HFFc6 (cell line): ENCODE measurements at regions not wholly inside any gene's neighbourhood (a gene's known extent, or its start where the extent isn't known, plus 50 kb on each side); places are given as distances from the start of the nearest gene placed in this dataset.

Experiments
- DNase-seq: peaks from one replicate; pipeline ENCODE4 v3.0.0-alpha.2; 2018
- H3K27ac Mint-ChIP-seq: 2 replicates; pipeline ENCODE4 v1.8.0; 2020; ENCODE audit warnings: mild to moderate bottlenecking, mixed read lengths
- H3K27me3 Mint-ChIP-seq: 2 replicates; pipeline ENCODE4 v1.8.0; 2021; ENCODE audit warnings: mild to moderate bottlenecking, moderate library complexity, mixed read lengths; ENCODE audit not compliant: insufficient read depth
- H3K36me3 Mint-ChIP-seq: 2 replicates; pipeline ENCODE4 v1.8.0; 2021; ENCODE audit warnings: low read depth, mixed read lengths
- H3K4me1 Mint-ChIP-seq: 2 replicates; pipeline ENCODE4 v1.8.0; 2020; ENCODE audit warnings: low read depth, mixed read lengths
- H3K4me3 Mint-ChIP-seq: 2 replicates; pipeline ENCODE4 v1.8.0; 2020; ENCODE audit warnings: mild to moderate bottlenecking, moderate library complexity, mixed read lengths
- H3K9me3 Mint-ChIP-seq: 2 replicates; pipeline ENCODE4 v1.8.0; 2020; ENCODE audit warnings: mild to moderate bottlenecking, mixed read lengths
- TF ChIP-seq, protein P1 (sequence below): fragments of 200-600 bp; sonication (generic); IDR thresholded peaks from 2 replicates; pipeline ENCODE4 v1.5.0; 2021; ENCODE audit warnings: antibody characterized with exemption, mild to moderate bottlenecking

GRCh38 chr9:84481636-84482218, 141.2 kb upstream of the SLC28A3 start:
- Mint-ChIP-seq H3K4me1 (no peaks in the 10 kb centered on the region), H3K36me3 (peaks cover 16% of the 10 kb centered on the region), H3K4me3 (no peak overlapping the region), H3K27ac (no peak overlapping the region), H3K27me3 (no peaks in the 10 kb centered on the region), H3K9me3 (peaks cover 47% of the 10 kb centered on the region)
- DNase-seq: no peak
- TF ChIP-seq, protein P1, sequence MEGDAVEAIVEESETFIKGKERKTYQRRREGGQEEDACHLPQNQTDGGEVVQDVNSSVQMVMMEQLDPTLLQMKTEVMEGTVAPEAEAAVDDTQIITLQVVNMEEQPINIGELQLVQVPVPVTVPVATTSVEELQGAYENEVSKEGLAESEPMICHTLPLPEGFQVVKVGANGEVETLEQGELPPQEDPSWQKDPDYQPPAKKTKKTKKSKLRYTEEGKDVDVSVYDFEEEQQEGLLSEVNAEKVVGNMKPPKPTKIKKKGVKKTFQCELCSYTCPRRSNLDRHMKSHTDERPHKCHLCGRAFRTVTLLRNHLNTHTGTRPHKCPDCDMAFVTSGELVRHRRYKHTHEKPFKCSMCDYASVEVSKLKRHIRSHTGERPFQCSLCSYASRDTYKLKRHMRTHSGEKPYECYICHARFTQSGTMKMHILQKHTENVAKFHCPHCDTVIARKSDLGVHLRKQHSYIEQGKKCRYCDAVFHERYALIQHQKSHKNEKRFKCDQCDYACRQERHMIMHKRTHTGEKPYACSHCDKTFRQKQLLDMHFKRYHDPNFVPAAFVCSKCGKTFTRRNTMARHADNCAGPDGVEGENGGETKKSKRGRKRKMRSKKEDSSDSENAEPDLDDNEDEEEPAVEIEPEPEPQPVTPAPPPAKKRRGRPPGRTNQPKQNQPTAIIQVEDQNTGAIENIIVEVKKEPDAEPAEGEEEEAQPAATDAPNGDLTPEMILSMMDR: no peak

DNA sequence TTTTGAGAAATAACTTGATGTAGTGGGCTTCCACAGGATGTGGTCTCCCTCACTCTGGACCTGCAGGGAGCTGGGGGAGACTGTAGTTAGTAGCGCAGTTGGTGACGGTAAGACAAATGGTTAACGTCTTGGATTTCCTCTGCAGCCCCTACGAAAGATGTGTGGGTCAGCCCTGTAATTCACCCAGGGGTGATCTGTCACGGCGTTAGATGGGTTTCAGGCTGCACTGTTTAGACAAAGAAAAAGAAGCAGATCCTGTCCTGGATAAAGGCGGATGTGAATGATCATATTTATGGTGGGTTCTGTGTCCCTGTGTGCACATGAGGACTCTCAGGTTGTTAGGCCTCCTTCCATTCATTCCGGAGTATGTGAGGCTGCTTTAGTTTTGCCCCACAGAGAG, 142.0 kb upstream of the SLC28A3 start:
- H3K4me1 Mint-ChIP-seq: no peaks in the 10 kb centered on the region
- TF ChIP-seq, protein P1: no peak
- H3K9me3 Mint-ChIP-seq: peaks cover 45% of the 10 kb centered on the region
- no peak overlapping the region for H3K27ac Mint-ChIP-seq
- no peak for DNase-seq
- peaks cover 16% of the 10 kb centered on the region for H3K36me3 Mint-ChIP-seq
- no peaks in the 10 kb centered on the region for H3K27me3 Mint-ChIP-seq
- no peak overlapping the region for H3K4me3 Mint-ChIP-seq

GRCh38 chr9:84484172-84484571, 143.6 kb upstream of the SLC28A3 start:
- Mint-ChIP-seq H3K27ac (no peak overlapping the region), H3K4me3 (no peak overlapping the region), H3K9me3 (peaks cover 49% of the 10 kb centered on the region), H3K27me3 (no peaks in the 10 kb centered on the region), H3K36me3 (peaks cover 16% of the 10 kb centered on the region), H3K4me1 (no peaks in the 10 kb centered on the region)
- no peak for DNase-seq
- TF ChIP-seq, protein P1: no peak

DNA sequence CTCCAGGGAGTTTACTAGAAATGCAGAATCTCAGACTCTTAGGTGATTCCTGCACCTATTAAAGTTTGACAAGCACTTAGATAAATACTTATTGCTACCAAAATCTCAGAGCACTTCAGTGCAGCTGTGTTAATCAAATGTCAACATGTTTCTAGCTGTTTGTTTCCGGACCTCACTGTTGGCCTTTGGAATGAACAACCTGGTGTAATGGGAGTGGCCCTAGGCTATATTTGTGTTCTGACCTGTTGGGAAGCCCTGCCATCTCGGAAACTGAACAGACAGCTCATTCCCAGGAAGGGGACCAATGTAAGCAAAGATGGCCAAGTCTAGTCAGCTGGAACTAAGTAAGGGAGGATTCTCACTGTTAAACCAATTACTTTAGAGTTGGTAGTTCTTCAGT, 145.0 kb upstream of the SLC28A3 start:
- H3K4me3 Mint-ChIP-seq: no peak overlapping the region
- H3K36me3 Mint-ChIP-seq: peaks cover 16% of the 10 kb centered on the region
- no peaks in the 10 kb centered on the region for H3K4me1 Mint-ChIP-seq
- no peaks in the 10 kb centered on the region for H3K27me3 Mint-ChIP-seq
- DNase-seq: no peak
- H3K9me3 Mint-ChIP-seq: peaks cover 54% of the 10 kb centered on the region
- H3K27ac Mint-ChIP-seq: no peak overlapping the region
- TF ChIP-seq, protein P1: no peak

- no peak for DNase-seq
Measured at GRCh38 chr9:84486663-84487062, 146.1 kb upstream of the SLC28A3 start.

More at GRCh38 chr9:84486663-84487062, 146.1 kb upstream of the SLC28A3 start:
- Mint-ChIP-seq H3K4me3 (no peak overlapping the region), H3K36me3 (peaks cover 16% of the 10 kb centered on the region), H3K27me3 (peaks cover 2% of the 10 kb centered on the region; the same call in 1 of the 2 replicates), H3K27ac (no peak overlapping the region), H3K9me3 (peaks cover 51% of the 10 kb centered on the region), H3K4me1 (no peaks in the 10 kb centered on the region)
- TF ChIP-seq, protein P1: no peak
